ENCODE measurements at regions not wholly inside any gene's neighbourhood (a gene's known extent, or its start where the extent isn't known, plus 50 kb on each side); places are given as distances from the start of the nearest gene placed in this dataset.

- no peak for DNase-seq (ENCODE audit: missing footprints)
- no peak for ATAC-seq
- intact Hi-C loops (cut with DNase I), result no loop called here
Observed at GRCh38 chr1:82445132-82445531, 644.4 kb downstream of the ADGRL2 start.

DNA sequence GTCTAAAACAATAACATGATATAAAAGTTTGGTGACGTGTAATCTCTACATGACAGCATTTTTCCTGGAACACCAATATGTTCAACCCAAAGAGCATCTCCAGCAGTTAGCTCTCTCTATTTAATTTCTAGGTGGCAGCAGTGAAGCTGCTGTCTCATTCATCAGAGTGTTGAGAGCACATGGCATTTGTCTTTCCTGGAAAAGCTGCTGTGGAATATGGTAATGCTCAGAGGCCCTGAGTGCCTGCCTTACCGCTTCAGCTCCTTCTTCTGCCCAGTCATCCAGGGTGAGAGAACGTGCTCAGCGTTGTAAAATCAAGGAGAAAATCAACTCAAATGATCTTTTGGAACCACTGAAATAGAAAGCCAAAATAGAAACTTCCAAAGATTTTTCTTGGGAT, 640.7 kb downstream of the ADGRL2 start:
- DNase-seq (ENCODE audit: missing footprints) (no peak), ATAC-seq (no peak)
- intact Hi-C loops (cut with DNase I), result no loop called here

- ATAC-seq (no peak), DNase-seq (ENCODE audit: missing footprints) (no peak)
- intact Hi-C loops (cut with DNase I), result no loop called here
Observed at GRCh38 chr1:82423174-82423815, 622.6 kb downstream of the ADGRL2 start.

- ATAC-seq (no peak), DNase-seq (ENCODE audit: missing footprints) (no peak)
- intact Hi-C loops (cut with DNase I), result no loop called here
Observed at GRCh38 chr1:82421782-82422181, 621.0 kb downstream of the ADGRL2 start.

GRCh38 chr1:82420584-82420983, 619.9 kb downstream of the ADGRL2 start:
- DNase-seq (ENCODE audit: missing footprints), result no peak
- intact Hi-C loops (cut with DNase I), result no loop called here
- no peak for ATAC-seq

- intact Hi-C loops (cut with DNase I), result no loop called here
Observed at GRCh38 chr1:82411605-82412004, 610.9 kb downstream of the ADGRL2 start.

GRCh38 chr1:82405333-82405732, 604.6 kb downstream of the ADGRL2 start:
- DNase-seq (ENCODE audit: missing footprints) (no peak), ATAC-seq (no peak)
- intact Hi-C loops (cut with DNase I), result no loop called here

More at GRCh38 chr1:82411605-82412004, 610.9 kb downstream of the ADGRL2 start:
- no peak for DNase-seq (ENCODE audit: missing footprints)
- no peak for ATAC-seq

DNA sequence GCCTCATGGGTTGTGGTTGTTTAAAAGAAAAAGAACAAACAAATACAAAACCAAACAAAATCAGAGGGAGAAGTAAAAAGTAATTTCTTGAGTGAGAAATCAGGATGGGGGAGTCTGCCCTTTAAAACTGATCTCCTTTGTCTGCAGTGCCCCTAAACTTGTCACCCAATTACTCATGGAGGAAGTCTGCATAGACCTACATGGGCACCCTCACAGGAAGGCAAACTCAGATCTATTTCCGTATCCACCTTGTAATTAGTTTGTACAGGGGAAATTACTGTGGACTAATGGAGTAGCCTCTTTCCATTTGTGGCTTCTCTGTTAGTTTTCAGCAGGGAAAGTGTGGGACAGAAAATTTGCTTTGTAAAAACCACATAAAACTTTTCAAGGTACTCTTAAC, 600.4 kb downstream of the ADGRL2 start:
- intact Hi-C loops (cut with DNase I), result no loop called here
- DNase-seq (ENCODE audit: missing footprints) (no peak), ATAC-seq (no peak)

- DNase-seq (ENCODE audit: missing footprints) (no peak), ATAC-seq (no peak)
- intact Hi-C loops (cut with DNase I), result no loop called here
Observed at GRCh38 chr1:82400521-82400920, 599.8 kb downstream of the ADGRL2 start.

GRCh38 chr1:82399093-82399492, 598.4 kb downstream of the ADGRL2 start:
- intact Hi-C loops (cut with DNase I), result no loop called here
- ATAC-seq (no peak), DNase-seq (ENCODE audit: missing footprints) (no peak)

DNA sequence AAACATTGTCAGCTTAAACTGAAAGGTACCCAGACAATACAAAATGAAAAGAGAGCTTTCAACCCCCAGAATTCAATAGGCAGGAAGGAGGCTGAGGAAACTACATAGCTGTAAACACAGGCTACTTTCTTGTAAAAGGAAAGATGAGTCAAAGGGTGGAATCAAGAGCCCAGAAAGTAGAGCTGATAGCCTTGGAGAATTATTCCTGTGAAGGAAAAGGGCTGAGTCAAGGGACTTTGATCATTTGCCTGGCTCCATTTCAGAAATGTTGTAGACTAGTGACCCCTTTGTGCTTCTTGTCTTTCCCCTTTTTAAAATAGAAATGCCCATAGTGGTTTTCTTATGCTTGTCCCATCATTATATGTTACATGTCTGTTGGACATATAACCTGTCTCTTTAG, 597.6 kb downstream of the ADGRL2 start:
- intact Hi-C loops (cut with DNase I), result no loop called here
- DNase-seq (ENCODE audit: missing footprints) (no peak), ATAC-seq (no peak)

DNA sequence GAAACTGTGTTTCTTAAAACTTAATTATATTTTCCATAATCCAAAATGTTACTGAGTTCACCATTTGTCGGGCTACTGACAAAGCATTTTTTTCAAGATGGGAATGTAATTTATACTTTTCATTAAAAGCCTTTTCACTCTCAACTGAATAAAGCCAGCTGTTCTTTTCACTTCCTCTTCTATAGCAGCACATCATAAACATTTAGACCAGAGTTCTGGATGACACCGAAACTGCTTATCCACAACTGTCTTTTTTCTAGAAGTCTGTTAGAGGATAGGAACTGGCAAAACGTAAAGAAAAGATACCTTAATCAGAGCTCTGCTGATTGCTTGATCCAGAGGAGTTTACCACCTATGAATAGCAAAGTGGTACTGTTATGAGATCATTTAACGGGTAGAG, 594.7 kb downstream of the ADGRL2 start:
- intact Hi-C loops (cut with DNase I), result no loop called here
- DNase-seq (ENCODE audit: missing footprints) (no peak), ATAC-seq (no peak)

DNA sequence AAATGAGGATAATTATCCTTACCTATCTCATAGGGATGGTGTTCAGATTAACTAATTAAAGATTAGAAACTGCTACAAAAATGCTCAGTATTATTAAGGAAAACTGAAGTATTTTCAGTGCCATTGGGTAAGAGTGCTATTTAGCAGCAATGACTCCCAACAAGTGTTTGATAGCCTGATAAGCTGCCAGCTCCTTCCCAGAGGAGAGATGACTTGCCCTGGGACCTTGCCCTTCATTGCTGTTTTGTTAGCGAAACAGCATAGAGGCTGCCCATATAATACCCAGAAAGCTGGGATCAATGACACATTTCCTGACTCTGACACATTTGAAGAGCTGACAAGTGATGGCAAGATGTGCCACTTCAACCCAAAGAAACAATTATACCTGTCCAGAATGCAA, 592.2 kb downstream of the ADGRL2 start:
- intact Hi-C loops (cut with DNase I), result no loop called here
- ATAC-seq (no peak), DNase-seq (ENCODE audit: missing footprints) (no peak)

DNA sequence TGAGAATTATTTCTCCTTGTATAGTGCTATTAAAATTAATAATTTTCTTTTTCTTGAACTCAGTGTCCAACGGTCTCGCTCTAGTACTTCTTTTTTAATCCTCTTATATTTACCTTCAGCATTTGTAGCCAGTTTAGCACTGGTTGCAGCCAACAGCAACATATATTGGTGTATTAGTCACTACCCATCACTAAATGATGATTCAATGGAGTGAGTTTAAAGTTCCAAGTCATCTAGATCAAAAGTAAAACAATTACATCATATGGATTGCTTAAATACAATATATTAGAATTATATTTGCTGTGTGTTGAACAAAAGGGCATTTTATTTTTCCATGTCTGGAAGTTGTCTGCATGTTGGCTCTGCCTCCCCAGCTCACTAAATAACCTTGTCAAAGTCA, 591.8 kb downstream of the ADGRL2 start:
- DNase-seq (ENCODE audit: missing footprints) (no peak), ATAC-seq (no peak)
- intact Hi-C loops (cut with DNase I), result no loop called here

DNA sequence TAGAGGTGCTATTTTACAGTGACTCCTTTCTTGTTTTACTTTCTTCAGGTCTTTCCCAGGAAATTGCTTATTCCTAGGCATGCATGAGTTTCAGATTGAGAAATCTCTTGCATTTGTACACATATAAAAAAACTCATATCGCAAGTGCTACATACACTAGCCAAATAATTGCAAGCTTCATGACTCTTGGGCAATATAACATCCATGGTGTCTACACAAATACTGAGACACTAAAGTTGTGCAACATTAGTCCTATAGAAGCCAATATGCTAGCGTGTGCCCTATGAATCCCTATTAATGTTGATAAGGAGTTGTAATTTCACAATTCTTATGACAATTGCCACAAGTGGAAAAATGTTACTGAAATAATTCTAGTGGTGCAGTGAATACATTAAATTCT, 591.0 kb downstream of the ADGRL2 start:
- intact Hi-C loops (cut with DNase I), result no loop called here

GRCh38 chr1:82390627-82391026, 589.9 kb downstream of the ADGRL2 start:
- intact Hi-C loops (cut with DNase I), result no loop called here
- no peak for ATAC-seq

More for the DNA sequence above, 591.0 kb downstream of the ADGRL2 start:
- DNase-seq (ENCODE audit: missing footprints) (no peak), ATAC-seq (no peak)

DNA sequence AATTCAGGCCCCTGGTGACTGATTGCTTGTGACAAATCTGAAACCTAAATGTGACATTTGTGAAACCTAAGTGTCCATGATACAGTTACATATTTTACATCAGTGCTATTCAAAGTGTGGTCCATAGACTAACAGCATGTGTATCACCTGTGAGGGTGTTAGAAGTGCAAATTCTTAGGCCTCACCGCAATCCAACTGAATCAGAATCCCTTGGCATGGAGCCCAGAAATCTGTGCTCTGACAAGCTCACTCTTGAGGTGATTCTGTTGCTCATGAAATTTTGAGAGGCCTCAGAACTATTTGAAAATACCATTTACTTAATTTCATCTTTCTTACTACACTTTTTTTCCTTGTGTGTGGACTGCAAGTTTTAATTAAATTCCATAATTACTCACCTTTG, 587.9 kb downstream of the ADGRL2 start:
- no peak for DNase-seq (ENCODE audit: missing footprints)
- intact Hi-C loops (cut with DNase I), result no loop called here
- ATAC-seq, result no peak

More at GRCh38 chr1:82390627-82391026, 589.9 kb downstream of the ADGRL2 start:
- no peak for DNase-seq (ENCODE audit: missing footprints)

DNA sequence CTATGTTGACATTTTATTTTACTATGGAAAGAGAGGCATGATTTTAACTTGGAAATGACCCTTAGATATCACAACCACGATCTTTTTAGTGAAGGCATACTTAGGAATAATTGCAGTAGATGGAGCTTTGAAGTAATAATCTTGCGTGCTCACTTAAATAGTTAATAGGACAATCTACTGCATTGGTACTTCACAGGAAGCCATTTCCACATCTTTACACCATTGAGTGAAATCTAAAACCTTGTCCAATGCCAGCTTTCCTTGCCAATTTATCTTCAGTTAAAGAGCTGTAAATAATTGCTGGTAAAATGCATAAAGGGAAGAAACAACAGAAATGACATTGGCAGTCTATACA, 586.3 kb downstream of the ADGRL2 start:
- no peak for DNase-seq (ENCODE audit: missing footprints)
- ATAC-seq, result no peak
- intact Hi-C loops (cut with DNase I), result no loop called here

GRCh38 chr1:82386365-82387011, 585.8 kb downstream of the ADGRL2 start:
- intact Hi-C loops (cut with DNase I), result no loop called here
- ATAC-seq, result no peak
- DNase-seq (ENCODE audit: missing footprints), result no peak

DNA sequence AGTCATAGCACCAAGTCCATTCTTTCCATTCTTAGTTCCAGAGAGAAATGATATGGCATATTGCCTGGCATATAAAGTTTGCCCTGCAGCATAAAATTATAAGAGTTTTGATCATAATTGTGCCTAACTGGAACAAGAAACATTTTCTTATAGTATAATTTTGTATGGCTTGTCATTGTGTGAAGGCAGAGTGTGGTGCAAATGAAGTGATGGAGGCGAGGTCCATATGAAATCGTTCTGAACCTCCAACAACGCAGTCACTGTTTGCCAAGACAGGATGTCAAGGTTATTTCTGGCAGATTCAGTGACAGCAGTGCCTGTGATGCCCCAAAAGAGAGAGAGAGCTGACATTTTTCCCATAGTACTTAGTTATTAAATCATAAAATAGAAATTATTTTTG, 584.0 kb downstream of the ADGRL2 start:
- intact Hi-C loops (cut with DNase I), result no loop called here
- DNase-seq (ENCODE audit: missing footprints) (no peak), ATAC-seq (no peak)

Measured in Right ventricle myocardium inferior (tissue), 1 donor.